Body of pancreas (tissue), 4 donors: ENCODE measurements at regions not wholly inside any gene's neighbourhood (a gene's known extent, or its start where the extent isn't known, plus 50 kb on each side); places are given as distances from the start of the nearest gene placed in this dataset.

Experiments used
- CTCF ChIP-seq, 7 experiments: fragments of 450-650 bp in 4 of 7; fragments of 200-600 bp in 3 of 7; sonication (generic) in 3 of 7; IDR thresholded peaks; one replicate each; pipeline ENCODE4 v1.5.1; 2016 to 2019; ENCODE audit warnings: antibody characterized with exemption in 7 of 7
- POLR2A ChIP-seq, 3 donors: fragments of 450-650 bp; IDR thresholded peaks; one replicate each; pipeline ENCODE4 v1.6.1; 2016; ENCODE audit warnings: antibody characterized with exemption in 3 of 3, mild to moderate bottlenecking in 2 of 3

- no peak for TF ChIP-seq CTCF (IDR thresholded peaks at IDR 0.05)
- no peak for TF ChIP-seq POLR2A (IDR thresholded peaks at IDR 0.05)
Measured at GRCh38 chr2:78290581-78291214, 734.8 kb upstream of the REG3G start.
